ENCODE measurements at regions not wholly inside any gene's neighbourhood (a gene's known extent, or its start where the extent isn't known, plus 50 kb on each side); places are given as distances from the start of the nearest gene placed in this dataset.
"Not testable (repeated sequence)": the region's sequence is repeated elsewhere in the genome, so short reads cannot be mapped to it uniquely, and the experiment has no call there.

- no peak for DNase-seq
Measured at GRCh38 chr7:19958309-19958896, 185.0 kb upstream of the TMEM196 start.

GRCh38 chr7:19957664-19958063, 184.2 kb upstream of the TMEM196 start:
- DNase-seq: no peak

GRCh38 chr7:19954166-19954565, 180.7 kb upstream of the TMEM196 start:
- DNase-seq: not testable (repeated sequence)

GRCh38 chr7:19953411-19953810, 180.0 kb upstream of the TMEM196 start:
- DNase-seq: not testable (repeated sequence)

- DNase-seq: no peak
Measured at GRCh38 chr7:19948160-19948559, 174.7 kb upstream of the TMEM196 start.

GRCh38 chr7:19944363-19945120, 171.1 kb upstream of the TMEM196 start:
- DNase-seq: no peak

GRCh38 chr7:19939746-19940145, 166.3 kb upstream of the TMEM196 start:
- DNase-seq: no peak

GRCh38 chr7:19932549-19933249, 159.3 kb upstream of the TMEM196 start:
- DNase-seq: no peak

- no peak for DNase-seq
Measured at GRCh38 chr7:19930851-19931250, 157.4 kb upstream of the TMEM196 start.

GRCh38 chr7:19930051-19930450, 156.6 kb upstream of the TMEM196 start:
- DNase-seq: no peak

- DNase-seq: no peak
Measured at GRCh38 chr7:19928247-19928646, 154.8 kb upstream of the TMEM196 start.

- DNase-seq: no peak
Measured at GRCh38 chr7:19920705-19921104, 147.3 kb upstream of the TMEM196 start.

GRCh38 chr7:19920166-19920565, 146.7 kb upstream of the TMEM196 start:
- DNase-seq: no peak

GRCh38 chr7:19919261-19920095, 146.1 kb upstream of the TMEM196 start:
- DNase-seq: peak; percentile 20

- DNase-seq: no peak
Measured at GRCh38 chr7:19916046-19916445, 142.6 kb upstream of the TMEM196 start.

GRCh38 chr7:19915596-19915995, 142.2 kb upstream of the TMEM196 start:
- DNase-seq: no peak

- no peak for DNase-seq
Measured at GRCh38 chr7:19914866-19915265, 141.4 kb upstream of the TMEM196 start.

- DNase-seq: no peak
Measured at GRCh38 chr7:19900118-19900517, 126.7 kb upstream of the TMEM196 start.

- no peak for DNase-seq
Measured at GRCh38 chr7:19899529-19899928, 126.1 kb upstream of the TMEM196 start.

- not testable (repeated sequence) for DNase-seq
Measured at GRCh38 chr7:19882893-19883292, 109.5 kb upstream of the TMEM196 start.

GRCh38 chr7:19872094-19872493, 98.7 kb upstream of the TMEM196 start:
- no peak for DNase-seq

- no peak for DNase-seq
Measured at GRCh38 chr7:19871102-19871501, 97.7 kb upstream of the TMEM196 start.

Measured in renal pelvis (tissue), 1 donor.